ENCODE measurements at regions not wholly inside any gene's neighbourhood (a gene's known extent, or its start where the extent isn't known, plus 50 kb on each side); places are given as distances from the start of the nearest gene placed in this dataset.

DNA sequence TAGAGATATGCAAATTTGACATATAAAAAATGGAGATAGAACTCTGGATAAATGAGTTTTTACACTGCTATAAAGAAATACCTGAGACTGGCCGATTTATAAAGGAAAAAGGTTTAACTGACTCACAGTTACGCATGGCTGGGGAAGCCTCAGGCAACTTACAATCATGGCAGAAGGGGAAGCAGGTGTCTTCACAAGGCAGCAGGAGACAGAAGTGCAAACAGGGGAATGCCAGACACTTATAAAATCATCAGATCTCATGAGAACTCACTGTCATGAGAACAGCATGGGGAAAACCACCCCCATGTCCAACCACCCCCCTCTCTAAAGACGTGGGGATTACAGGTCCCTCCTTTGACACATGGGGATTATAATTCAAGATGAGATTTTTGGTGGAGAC, 1540.2 kb upstream of the SLC39A10 start:
- DNase-seq, result no peak
- Mint-ChIP-seq H3K4me3 (no peak overlapping the region), H3K4me1 (no peaks in the 10 kb centered on the region), H3K36me3 (no peaks in the 10 kb centered on the region), H3K27ac (no peak overlapping the region), H3K9me3 (no peaks in the 10 kb centered on the region), H3K27me3 (no peaks in the 10 kb centered on the region)

DNA sequence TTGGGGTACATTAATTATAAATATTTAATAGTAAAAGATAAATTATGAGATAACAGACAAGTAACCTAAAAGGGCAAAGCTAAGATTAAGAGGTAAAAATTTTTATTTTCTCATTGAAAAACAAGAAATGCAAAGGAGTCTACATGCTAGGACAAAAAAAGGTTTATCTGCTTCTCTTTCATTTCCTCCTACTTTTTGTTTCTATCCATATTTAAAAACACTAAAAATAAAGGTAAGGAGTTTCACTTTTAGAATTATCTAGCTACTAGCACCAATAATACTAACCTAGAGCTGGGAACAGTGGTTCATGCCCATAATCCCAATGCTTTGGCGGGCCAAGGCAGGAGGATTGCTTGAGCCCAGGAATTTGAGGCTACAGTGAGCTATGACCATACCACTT, 1551.7 kb upstream of the SLC39A10 start:
- Mint-ChIP-seq H3K36me3 (no peaks in the 10 kb centered on the region), H3K4me3 (no peak overlapping the region), H3K4me1 (no peaks in the 10 kb centered on the region), H3K27me3 (no peaks in the 10 kb centered on the region), H3K27ac (no peak overlapping the region), H3K9me3 (no peaks in the 10 kb centered on the region)
- DNase-seq, result no peak

DNA sequence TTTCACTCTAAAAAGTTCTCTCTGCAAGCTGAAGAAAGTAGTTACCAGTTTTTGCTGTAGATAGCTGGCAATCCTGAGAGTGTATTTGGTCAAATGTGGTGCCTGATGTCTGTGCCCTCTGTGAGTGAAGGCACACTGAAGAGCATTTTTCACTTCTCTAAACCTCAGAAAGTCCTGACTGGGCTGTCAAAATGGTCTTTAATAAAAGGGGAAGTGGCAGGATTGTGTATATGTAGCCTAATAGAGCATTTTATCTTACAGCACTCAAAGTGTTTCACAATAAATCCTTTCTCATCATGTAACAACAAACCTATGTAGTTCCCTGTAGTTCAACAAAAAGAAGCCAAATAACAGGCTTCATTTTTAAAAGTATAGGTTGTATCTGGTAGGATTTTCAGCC, 1552.3 kb upstream of the SLC39A10 start:
- H3K27me3 Mint-ChIP-seq, result no peaks in the 10 kb centered on the region
- H3K4me3 Mint-ChIP-seq, result no peak overlapping the region
- H3K4me1 Mint-ChIP-seq, result no peaks in the 10 kb centered on the region
- no peaks in the 10 kb centered on the region for H3K36me3 Mint-ChIP-seq
- no peaks in the 10 kb centered on the region for H3K9me3 Mint-ChIP-seq
- H3K27ac Mint-ChIP-seq, result no peak overlapping the region
- no peak for DNase-seq

DNA sequence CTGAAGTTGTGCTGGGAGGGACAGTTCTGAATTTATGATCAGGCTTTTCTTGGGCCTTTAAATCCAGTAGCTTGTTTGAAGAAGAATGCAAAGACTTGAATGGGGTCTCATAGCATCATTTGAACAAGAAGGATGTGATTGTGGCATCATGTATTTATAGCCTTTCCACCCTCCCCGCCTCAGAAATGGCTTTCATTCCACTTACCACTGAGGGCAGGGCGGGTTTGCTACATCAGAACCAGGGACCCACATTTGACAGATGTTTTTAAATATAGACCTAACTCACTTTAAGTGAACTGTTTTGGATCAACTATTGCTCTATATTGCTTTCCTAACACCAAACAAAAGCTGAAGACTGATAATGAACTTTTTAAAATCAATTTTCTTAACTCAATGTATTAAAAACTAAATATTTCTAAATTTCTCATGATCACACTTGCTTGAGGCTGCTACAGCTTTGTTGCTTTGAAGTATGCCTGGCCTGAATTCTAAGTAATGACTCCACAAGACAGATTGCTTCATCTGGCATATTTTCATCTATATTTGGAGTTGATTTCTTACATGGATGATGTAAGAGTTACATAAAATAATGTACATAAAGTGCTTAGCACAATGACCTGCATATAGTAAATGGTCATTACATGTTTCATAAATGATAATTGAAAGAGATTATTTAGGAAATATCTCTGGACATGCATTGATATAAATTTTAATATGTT, 1552.9 kb upstream of the SLC39A10 start:
- Mint-ChIP-seq H3K4me3 (no peak overlapping the region), H3K27ac (no peak overlapping the region), H3K4me1 (no peaks in the 10 kb centered on the region), H3K27me3 (no peaks in the 10 kb centered on the region), H3K36me3 (no peaks in the 10 kb centered on the region), H3K9me3 (no peaks in the 10 kb centered on the region)
- no peak for DNase-seq

DNA sequence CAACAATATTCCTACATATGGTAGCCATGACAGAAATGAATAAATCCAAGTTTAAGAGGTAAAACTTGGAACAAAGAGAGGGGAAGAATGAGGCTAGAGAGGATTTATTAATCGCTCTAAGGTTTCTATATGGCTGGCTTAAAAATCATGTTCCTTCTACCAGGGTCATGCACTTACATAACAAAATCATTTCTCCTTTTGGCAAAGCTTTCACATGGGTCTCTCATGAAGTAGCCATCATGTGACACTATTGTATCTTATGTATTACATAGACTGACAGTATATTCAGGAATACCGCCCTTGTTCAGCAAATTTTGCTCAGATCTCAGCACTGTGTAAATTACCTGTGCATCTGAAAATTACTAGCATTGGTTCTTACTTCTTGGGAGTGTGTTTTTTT, 1554.5 kb upstream of the SLC39A10 start:
- Mint-ChIP-seq H3K27me3 (no peaks in the 10 kb centered on the region), H3K9me3 (no peaks in the 10 kb centered on the region), H3K36me3 (no peaks in the 10 kb centered on the region), H3K4me1 (no peaks in the 10 kb centered on the region), H3K4me3 (no peak overlapping the region), H3K27ac (no peak overlapping the region)
- DNase-seq, result no peak

DNA sequence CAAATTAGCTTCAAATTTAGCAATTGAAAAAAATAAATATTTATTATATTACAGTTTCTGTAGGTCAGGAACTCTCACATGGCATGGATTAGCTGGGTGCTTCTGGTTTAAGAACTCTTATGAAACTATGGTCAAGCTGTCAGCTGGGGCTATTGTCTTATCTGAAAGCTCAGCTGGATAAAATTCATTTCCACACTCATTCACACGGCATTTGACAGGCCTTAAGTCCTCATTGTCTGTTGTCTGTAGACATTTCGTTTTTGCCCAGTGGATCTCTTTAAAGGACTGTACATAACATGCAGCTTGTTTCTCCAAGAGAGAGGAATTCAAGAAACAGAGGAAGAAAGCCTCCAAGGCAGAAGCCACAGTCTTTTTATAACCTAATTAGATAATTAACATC, 1556.8 kb upstream of the SLC39A10 start:
- H3K27me3 Mint-ChIP-seq, result no peaks in the 10 kb centered on the region
- H3K4me1 Mint-ChIP-seq, result no peaks in the 10 kb centered on the region
- no peak for DNase-seq
- no peak overlapping the region for H3K4me3 Mint-ChIP-seq
- H3K36me3 Mint-ChIP-seq, result no peaks in the 10 kb centered on the region
- H3K9me3 Mint-ChIP-seq, result no peaks in the 10 kb centered on the region
- no peak overlapping the region for H3K27ac Mint-ChIP-seq

DNA sequence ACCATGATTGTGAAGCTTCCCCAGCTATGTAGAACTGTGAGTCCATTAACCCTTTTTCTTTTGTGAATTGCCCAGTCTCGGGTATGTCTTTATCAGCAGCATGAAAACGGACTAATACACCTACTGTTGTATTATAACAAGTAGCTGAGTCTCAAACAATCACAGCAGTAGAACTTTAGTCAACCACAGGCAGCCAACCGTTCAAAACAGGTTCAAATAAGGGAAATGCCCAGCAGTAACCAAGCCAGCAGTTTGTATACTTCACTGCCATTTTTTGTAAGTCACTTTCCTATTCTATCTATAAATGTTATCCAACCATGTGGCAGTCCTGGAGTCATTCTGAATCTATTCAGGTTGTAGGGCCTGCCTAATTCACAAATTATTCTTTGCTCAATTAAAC, 1560.6 kb upstream of the SLC39A10 start:
- Mint-ChIP-seq H3K27me3 (no peaks in the 10 kb centered on the region), H3K36me3 (no peaks in the 10 kb centered on the region), H3K9me3 (no peaks in the 10 kb centered on the region), H3K4me3 (no peak overlapping the region), H3K4me1 (no peaks in the 10 kb centered on the region), H3K27ac (no peak overlapping the region)
- DNase-seq, result no peak

DNA sequence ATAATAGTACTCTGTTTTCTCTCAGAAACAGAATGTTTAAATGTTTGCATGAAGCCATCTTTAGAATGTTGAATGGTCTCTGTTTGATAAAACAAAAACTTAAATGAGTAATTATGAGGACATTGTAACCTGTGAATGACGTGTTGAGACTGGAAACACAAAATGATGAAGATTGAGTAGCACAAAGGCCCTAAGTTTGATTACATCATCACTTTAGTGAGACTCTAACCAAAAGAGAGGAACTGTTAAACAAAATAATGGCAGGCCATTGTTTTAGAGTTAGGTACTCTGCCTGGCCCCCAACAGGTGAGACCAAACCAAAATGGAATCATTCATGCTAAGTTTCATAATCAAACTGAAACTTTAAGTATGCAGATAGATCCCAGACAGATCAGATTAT, 1561.7 kb upstream of the SLC39A10 start:
- no peaks in the 10 kb centered on the region for H3K4me1 Mint-ChIP-seq
- no peaks in the 10 kb centered on the region for H3K36me3 Mint-ChIP-seq
- no peak for DNase-seq
- no peak overlapping the region for H3K27ac Mint-ChIP-seq
- no peaks in the 10 kb centered on the region for H3K9me3 Mint-ChIP-seq
- H3K4me3 Mint-ChIP-seq, result no peak overlapping the region
- no peaks in the 10 kb centered on the region for H3K27me3 Mint-ChIP-seq

DNA sequence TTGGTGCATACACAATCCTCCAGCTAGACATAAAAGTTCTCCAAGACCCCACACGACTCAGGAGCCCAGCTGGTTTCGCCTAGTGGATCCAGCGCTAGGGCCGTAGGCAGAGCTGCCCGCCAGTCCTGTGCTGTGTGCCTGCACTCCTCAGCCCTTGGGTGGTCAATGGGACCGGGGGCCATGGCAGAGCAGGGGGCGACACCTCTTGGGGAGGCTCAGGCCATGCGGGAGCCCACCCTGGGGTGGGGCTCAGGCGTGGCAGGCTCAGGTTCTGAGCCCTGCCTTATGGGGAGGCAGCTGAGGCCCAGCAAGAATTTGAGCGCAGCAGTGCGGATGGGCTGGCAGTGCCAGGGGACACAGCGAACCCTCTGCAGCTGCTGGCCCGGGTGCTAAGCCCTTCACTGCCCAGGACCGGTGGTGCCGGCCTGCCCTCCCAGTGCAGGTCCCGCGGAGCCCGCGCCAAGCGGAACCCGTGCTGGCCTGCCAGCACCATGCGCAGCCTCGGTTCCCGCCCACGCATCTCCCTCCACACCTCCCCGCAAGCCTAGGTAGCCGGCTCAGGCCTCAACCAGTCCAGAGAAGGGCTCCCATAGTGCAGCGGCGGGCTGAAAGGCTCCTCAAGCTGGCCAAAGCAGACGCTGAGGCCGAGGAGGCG, 1566.6 kb upstream of the SLC39A10 start:
- Mint-ChIP-seq H3K27ac (no peak overlapping the region), H3K4me1 (no peaks in the 10 kb centered on the region)
- no peak for DNase-seq

DNA sequence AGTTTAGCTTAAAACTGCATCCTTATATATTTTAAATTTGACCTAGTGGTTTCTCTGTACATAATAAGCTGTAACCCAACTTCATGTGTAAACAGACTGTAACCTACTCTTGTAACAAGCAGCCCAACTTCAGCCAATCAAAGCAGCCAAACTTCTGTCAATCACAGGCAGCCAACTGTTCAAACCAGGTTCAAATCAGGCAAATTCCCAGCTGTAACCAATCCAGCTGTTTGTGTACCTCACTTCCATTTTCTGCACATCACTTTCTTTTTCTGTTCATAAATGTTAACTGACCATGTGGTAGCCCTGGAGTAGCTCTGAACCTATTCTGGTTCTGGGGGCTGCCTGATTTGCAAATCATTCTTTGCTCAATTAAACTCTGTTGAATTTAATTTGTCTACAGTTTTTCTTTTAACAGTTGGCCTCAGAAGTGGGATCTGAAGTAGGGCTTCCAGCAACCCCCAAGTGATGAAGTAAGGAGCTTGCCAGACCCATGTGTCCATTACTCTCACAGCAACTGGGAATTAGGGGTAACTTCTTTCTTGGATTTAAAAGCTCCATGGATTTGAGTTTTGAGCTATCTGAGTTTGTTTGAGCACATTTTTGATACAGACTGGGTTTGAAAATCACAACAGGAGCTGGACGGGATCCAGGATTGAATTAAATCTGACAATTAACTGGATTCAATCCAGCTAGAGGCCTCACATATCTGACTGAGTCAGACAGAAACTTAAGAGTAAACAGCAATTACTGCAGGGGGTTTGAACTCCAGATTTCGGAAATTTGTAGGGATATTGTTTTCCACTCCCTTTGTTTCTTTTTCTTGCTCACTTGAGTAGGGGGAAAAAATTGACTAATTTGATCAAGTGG, 1569.7 kb upstream of the SLC39A10 start:
- H3K4me1 Mint-ChIP-seq, result no peaks in the 10 kb centered on the region
- no peaks in the 10 kb centered on the region for H3K36me3 Mint-ChIP-seq
- no peak overlapping the region for H3K4me3 Mint-ChIP-seq
- no peaks in the 10 kb centered on the region for H3K27me3 Mint-ChIP-seq
- H3K9me3 Mint-ChIP-seq, result no peaks in the 10 kb centered on the region
- no peak for DNase-seq
- H3K27ac Mint-ChIP-seq, result no peak overlapping the region

More for the DNA sequence above, 1566.6 kb upstream of the SLC39A10 start:
- Mint-ChIP-seq H3K27me3 (no peaks in the 10 kb centered on the region), H3K4me3 (no peak overlapping the region), H3K9me3 (no peaks in the 10 kb centered on the region), H3K36me3 (no peaks in the 10 kb centered on the region)

DNA sequence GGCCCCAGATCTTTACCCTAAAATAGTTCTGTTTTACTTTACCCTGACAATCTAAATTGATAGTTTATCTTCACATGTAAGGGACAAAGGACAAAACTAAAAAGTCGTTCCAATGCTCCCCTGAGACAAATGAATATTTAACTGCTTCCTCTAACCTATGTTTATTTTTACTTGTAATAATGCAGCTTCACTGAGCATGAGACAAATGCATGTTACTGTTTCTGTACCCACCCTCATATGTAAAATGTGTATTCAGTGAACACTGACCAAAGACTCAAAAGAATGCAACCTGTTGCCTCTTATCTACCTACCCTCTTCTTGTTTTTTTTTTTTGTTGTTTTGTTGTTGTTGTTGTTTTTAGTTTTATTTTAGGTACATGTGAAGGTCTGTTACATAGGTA, 1570.9 kb upstream of the SLC39A10 start:
- DNase-seq, result no peak
- no peaks in the 10 kb centered on the region for H3K4me1 Mint-ChIP-seq
- no peak overlapping the region for H3K4me3 Mint-ChIP-seq
- no peaks in the 10 kb centered on the region for H3K9me3 Mint-ChIP-seq
- H3K27ac Mint-ChIP-seq, result no peak overlapping the region
- no peaks in the 10 kb centered on the region for H3K36me3 Mint-ChIP-seq
- H3K27me3 Mint-ChIP-seq, result no peaks in the 10 kb centered on the region

DNA sequence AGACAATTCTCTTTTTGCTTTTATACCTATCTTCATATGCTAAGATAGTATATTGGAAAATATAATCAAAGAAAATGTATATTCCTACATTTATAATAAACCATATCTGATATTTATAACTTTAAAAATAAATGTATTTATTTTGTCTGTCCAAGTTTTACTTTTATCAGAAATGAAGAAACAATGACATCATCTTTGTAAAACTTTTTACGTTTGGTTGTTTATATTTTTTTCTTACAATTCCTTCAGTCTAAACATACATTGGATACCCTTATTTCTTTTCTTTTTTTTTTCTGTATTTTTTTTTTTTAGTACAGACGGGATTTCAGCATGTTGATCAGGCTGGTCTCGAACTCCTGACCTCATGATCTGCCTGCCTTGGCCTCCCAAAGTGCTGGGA, 1577.0 kb upstream of the SLC39A10 start:
- no peaks in the 10 kb centered on the region for H3K36me3 Mint-ChIP-seq

DNA sequence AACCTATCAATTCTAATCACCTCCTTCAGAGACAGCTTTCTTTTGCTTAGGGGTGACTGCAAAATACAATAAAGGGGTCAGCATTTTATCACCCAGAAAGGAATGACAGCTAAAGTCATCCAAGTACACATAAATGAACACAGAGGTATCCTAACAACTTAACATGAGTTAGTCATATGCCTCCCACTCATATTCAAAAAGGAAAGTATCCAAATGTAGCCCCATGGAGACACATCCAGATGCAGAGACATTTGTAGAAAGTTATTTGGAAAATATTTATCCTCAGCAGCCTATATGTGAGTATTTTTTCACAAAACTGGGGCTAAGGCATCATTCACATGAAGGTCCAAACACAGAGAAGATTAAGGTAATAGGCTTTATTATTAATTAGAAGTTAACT, 1579.7 kb upstream of the SLC39A10 start:
- DNase-seq, result no peak
- Mint-ChIP-seq H3K9me3 (peaks cover 2% of the 10 kb centered on the region), H3K27ac (no peak overlapping the region), H3K4me3 (no peak overlapping the region), H3K27me3 (no peaks in the 10 kb centered on the region), H3K4me1 (no peaks in the 10 kb centered on the region), H3K36me3 (no peaks in the 10 kb centered on the region)

More for the DNA sequence above, 1577.0 kb upstream of the SLC39A10 start:
- H3K9me3 Mint-ChIP-seq, result no peaks in the 10 kb centered on the region
- no peaks in the 10 kb centered on the region for H3K4me1 Mint-ChIP-seq
- DNase-seq, result no peak
- no peak overlapping the region for H3K27ac Mint-ChIP-seq
- no peaks in the 10 kb centered on the region for H3K27me3 Mint-ChIP-seq
- H3K4me3 Mint-ChIP-seq, result no peak overlapping the region

DNA sequence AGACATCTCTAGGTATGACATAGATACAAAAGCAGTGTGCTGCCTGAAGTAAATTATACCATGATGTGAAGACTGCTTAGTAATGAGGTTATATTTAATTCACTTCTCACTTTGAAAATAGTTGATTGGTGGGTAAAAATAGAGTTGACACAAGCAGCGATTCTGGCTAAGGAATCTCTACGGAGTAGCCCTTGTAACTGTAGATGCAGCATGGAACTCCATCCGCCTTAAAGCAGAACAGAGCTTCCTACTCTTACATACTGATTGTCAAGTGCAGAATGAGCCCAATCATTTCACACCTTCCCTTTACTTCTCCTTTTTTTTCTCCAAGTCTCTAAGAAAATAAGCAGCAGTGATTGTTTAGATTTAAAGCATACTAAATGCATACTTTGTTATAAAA, 1594.6 kb upstream of the SLC39A10 start:
- no peak for DNase-seq
- Mint-ChIP-seq H3K9me3 (no peaks in the 10 kb centered on the region), H3K27me3 (no peaks in the 10 kb centered on the region), H3K36me3 (no peaks in the 10 kb centered on the region), H3K27ac (no peak overlapping the region), H3K4me3 (no peak overlapping the region), H3K4me1 (no peaks in the 10 kb centered on the region)

DNA sequence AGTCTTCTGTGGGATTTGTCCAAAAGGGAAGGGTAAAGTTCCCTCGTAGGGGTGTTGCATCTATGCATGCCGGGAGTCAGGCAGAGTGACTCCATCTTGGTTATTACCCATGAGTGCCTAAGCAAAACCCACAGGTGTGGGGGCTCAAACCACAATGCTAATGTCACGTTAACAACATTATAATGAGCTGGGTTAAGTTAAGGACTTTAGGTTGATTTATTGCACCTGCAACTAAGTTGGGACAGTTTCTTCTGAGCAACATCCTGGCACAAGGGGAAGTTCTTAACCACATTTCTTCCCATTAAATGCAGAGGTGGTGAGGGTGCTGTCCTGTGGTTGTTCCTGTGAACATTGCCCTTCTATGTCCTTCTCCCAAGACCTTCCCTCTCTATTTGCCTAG, 1596.8 kb upstream of the SLC39A10 start:
- Mint-ChIP-seq H3K27ac (no peak overlapping the region), H3K27me3 (no peaks in the 10 kb centered on the region), H3K4me1 (no peaks in the 10 kb centered on the region), H3K9me3 (no peaks in the 10 kb centered on the region), H3K36me3 (no peaks in the 10 kb centered on the region), H3K4me3 (no peak overlapping the region)
- no peak for DNase-seq
